Liver (tissue), 8 donors: ENCODE measurements at regions not wholly inside any gene's neighbourhood (a gene's known extent, or its start where the extent isn't known, plus 50 kb on each side); places are given as distances from the start of the nearest gene placed in this dataset.

Experiments
- DNase-seq: peaks from one replicate; pipeline ENCODE4 v3.0.0-alpha.2; 2017; ENCODE audit warnings: low spot score
- H3K27ac ChIP-seq, 2 donors: one replicate each; pipeline ENCODE4 v1.7.0; 2013; ENCODE audit warnings: inconsistent platforms in 2 of 2, low read length in 2 of 2, control low read depth in 1 of 2, low read depth in 1 of 2, mild to moderate bottlenecking in 1 of 2
- H3K27me3 ChIP-seq, 4 donors: one replicate each; pipeline versions ENCODE4 v1.6.1 to v1.7.0; 2013; ENCODE audit warnings: low read length in 3 of 4, inconsistent platforms in 1 of 4, mild to moderate bottlenecking in 1 of 4, moderate library complexity in 1 of 4; ENCODE audit not compliant: control insufficient read depth in 4 of 4, insufficient read depth in 4 of 4
- H3K36me3 ChIP-seq, 4 donors: one replicate each; pipeline versions ENCODE4 v1.6.1 to v1.7.0; 2013; ENCODE audit warnings: low read length in 3 of 4, mild to moderate bottlenecking in 3 of 4, low read depth in 1 of 4, moderate library complexity in 1 of 4; ENCODE audit not compliant: control insufficient read depth in 4 of 4, insufficient read depth in 3 of 4
- H3K4me1 ChIP-seq, 4 donors: one replicate each; pipeline versions ENCODE4 v1.6.1 to v1.7.0; 2013; ENCODE audit warnings: low read length in 3 of 4, mild to moderate bottlenecking in 3 of 4, moderate library complexity in 1 of 4; ENCODE audit not compliant: control insufficient read depth in 4 of 4, insufficient read depth in 4 of 4
- H3K4me3 ChIP-seq, 3 donors: one replicate each; pipeline versions ENCODE4 v1.6.1 to v1.7.0; 2013; ENCODE audit warnings: low read length in 3 of 3, control low read depth in 1 of 3, low read depth in 1 of 3, mild to moderate bottlenecking in 1 of 3
- H3K9ac ChIP-seq, 2 donors: one replicate each; pipeline ENCODE4 v1.7.0; 2013; ENCODE audit warnings: low read length in 2 of 2, mild to moderate bottlenecking in 2 of 2, moderate library complexity in 2 of 2, control low read depth in 1 of 2, low read depth in 1 of 2
- H3K9me3 ChIP-seq, 4 donors: one replicate each; pipeline versions ENCODE4 v1.6.1 to v1.7.0; 2013; ENCODE audit warnings: low read length in 3 of 4; ENCODE audit not compliant: control insufficient read depth in 4 of 4
- CTCF ChIP-seq: fragments of 150-350 bp; IDR thresholded peaks from 2 replicates; pipeline ENCODE4 v1.5.1; 2017; ENCODE audit warnings: improper control_type of control experiment, low read depth, low read length; ENCODE audit not compliant: missing input control
- EGR1 ChIP-seq, 2 donors: IDR thresholded peaks; 2 replicates each; pipeline ENCODE4 v1.6.1; 2016 to 2018; ENCODE audit warnings: antibody characterized with exemption in 2 of 2, low read depth in 2 of 2
- FOXA1 ChIP-seq: IDR thresholded peaks from 2 replicates; pipeline ENCODE4 v1.6.1; 2016; ENCODE audit warnings: antibody characterized with exemption
- FOXA2 ChIP-seq: IDR thresholded peaks from 2 replicates; pipeline ENCODE4 v1.6.1; 2016; ENCODE audit warnings: antibody characterized with exemption
- GABPA ChIP-seq, 2 donors: IDR thresholded peaks in 1 of 2; conservative IDR thresholded peaks in 1 of 2; 2 replicates each; pipeline ENCODE4 v1.6.1; 2016; ENCODE audit warnings: antibody characterized with exemption in 2 of 2, mild to moderate bottlenecking in 1 of 2, moderate library complexity in 1 of 2
- HNF4A ChIP-seq, 2 donors: conservative IDR thresholded peaks; 2 replicates each; pipeline ENCODE4 v1.6.1; 2016; ENCODE audit warnings: antibody characterized with exemption in 2 of 2, mild to moderate bottlenecking in 2 of 2
- HNF4G ChIP-seq: IDR thresholded peaks from 2 replicates; pipeline ENCODE4 v1.6.1; 2016; ENCODE audit warnings: antibody characterized with exemption
- JUND ChIP-seq, 2 donors: IDR thresholded peaks; 2 replicates each; pipeline ENCODE4 v1.6.1; 2016; ENCODE audit warnings: antibody characterized with exemption in 2 of 2
- NR2F2 ChIP-seq: IDR thresholded peaks from 2 replicates; pipeline ENCODE4 v1.6.1; 2016; ENCODE audit warnings: antibody characterized with exemption
- RAD21 ChIP-seq, 2 donors: IDR thresholded peaks; 2 replicates each; pipeline ENCODE4 v1.6.1; 2016; ENCODE audit warnings: antibody characterized with exemption in 2 of 2, mild to moderate bottlenecking in 2 of 2
- REST ChIP-seq: IDR thresholded peaks from 2 replicates; pipeline ENCODE4 v1.6.1; 2016; ENCODE audit warnings: antibody characterized with exemption, mild to moderate bottlenecking
- RXRA ChIP-seq, 2 donors: IDR thresholded peaks; 2 replicates each; pipeline ENCODE4 v1.6.1; 2017 to 2018; ENCODE audit warnings: antibody characterized with exemption in 2 of 2, mild to moderate bottlenecking in 1 of 2
- SP1 ChIP-seq: IDR thresholded peaks from 2 replicates; pipeline ENCODE4 v1.6.1; 2018; ENCODE audit warnings: antibody characterized with exemption, mild to moderate bottlenecking
- TAF1 ChIP-seq: conservative IDR thresholded peaks from 2 replicates; pipeline ENCODE4 v1.6.1; 2016; ENCODE audit warnings: antibody characterized with exemption, mild to moderate bottlenecking
- YY1 ChIP-seq: IDR thresholded peaks from 2 replicates; pipeline ENCODE4 v1.6.1; 2016; ENCODE audit warnings: antibody characterized with exemption, mild to moderate bottlenecking
- ZBTB33 ChIP-seq: IDR thresholded peaks from 2 replicates; pipeline ENCODE4 v1.6.1; 2016; ENCODE audit warnings: antibody characterized with exemption
- WGBS: extraction: QIAGEN DNeasy Blood & Tissue Kit; methylation state at CpG from one replicate; pipeline ENCODE4 v1.1.7; 2013; 5-methylcytosine and 5-hydroxymethylcytosine counted together
- TF ChIP-seq, protein P1 (sequence below): IDR thresholded peaks from 2 replicates; pipeline ENCODE4 v1.6.1; 2016; ENCODE audit warnings: antibody characterized with exemption
- TF ChIP-seq, protein P2 (sequence below): IDR thresholded peaks from 2 replicates; pipeline ENCODE4 v1.6.1; 2016; ENCODE audit warnings: antibody characterized with exemption
- donor health status: healthy.
- donor health status: healthy.
- donor health status: healthy.
- donor health status: healthy.
- donor health status: healthy.

DNA sequence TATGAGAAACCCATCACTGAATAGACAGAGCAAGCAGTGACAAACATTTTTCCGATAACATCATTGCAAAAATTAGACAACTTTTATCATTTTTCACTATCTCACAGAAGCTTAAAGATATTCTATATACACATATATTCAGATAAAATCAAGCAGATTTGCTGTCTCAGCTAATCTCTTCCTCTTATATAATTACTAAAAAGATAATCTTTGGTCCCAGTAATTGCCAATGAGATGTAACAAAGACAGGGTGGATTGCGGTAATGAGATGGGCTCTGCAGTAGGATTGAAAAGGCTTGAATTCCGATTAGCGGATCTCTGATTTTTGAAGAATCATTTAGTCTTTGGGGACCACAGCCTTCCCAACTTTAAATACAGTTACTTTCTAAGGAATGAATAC is 63.5 kb downstream of the SYT4 start:
- no peak for TF ChIP-seq RXRA (IDR thresholded peaks at IDR 0.05)
- no peak for TF ChIP-seq FOXA1
- TF ChIP-seq SP1, result no peak
- TF ChIP-seq, protein P1, sequence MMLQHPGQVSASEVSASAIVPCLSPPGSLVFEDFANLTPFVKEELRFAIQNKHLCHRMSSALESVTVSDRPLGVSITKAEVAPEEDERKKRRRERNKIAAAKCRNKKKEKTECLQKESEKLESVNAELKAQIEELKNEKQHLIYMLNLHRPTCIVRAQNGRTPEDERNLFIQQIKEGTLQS, result no peak
- no peak for TF ChIP-seq YY1
- TF ChIP-seq CTCF, result no peak
- TF ChIP-seq NR2F2, result no peak
- TF ChIP-seq GABPA (IDR thresholded peaks at IDR 0.05 in 1 of 2, conservative IDR thresholded peaks at IDR 0.05 in 1 of 2), result no peak
- no peak for TF ChIP-seq TAF1
- no peak for TF ChIP-seq HNF4G
- no peak for TF ChIP-seq ZBTB33
- no peak for TF ChIP-seq EGR1 (IDR thresholded peaks at IDR 0.05; ENCODE audit: low read depth in 2 of 2)
- no peak for TF ChIP-seq REST
- TF ChIP-seq HNF4A (conservative IDR thresholded peaks at IDR 0.05), result no peak
- TF ChIP-seq FOXA2, result no peak
- no peak for TF ChIP-seq JUND (IDR thresholded peaks at IDR 0.05)
- TF ChIP-seq RAD21 (IDR thresholded peaks at IDR 0.05), result no peak
- no peaks in the 10 kb centered on the region for H3K36me3 ChIP-seq
- WGBS, result 96% methylated on average over 4 of the region's 4 CpGs
- no peaks in the 10 kb centered on the region for H3K27me3 ChIP-seq
- H3K4me3 ChIP-seq, result no peak overlapping the region
- DNase-seq, result no peak
- peaks cover 0 to 2% (median 0%) of the 10 kb centered on the region in 4 donors for H3K4me1 ChIP-seq
- no peaks in the 10 kb centered on the region for H3K9me3 ChIP-seq
- H3K9ac ChIP-seq, result no peak overlapping the region
- no peak overlapping the region for H3K27ac ChIP-seq

DNA sequence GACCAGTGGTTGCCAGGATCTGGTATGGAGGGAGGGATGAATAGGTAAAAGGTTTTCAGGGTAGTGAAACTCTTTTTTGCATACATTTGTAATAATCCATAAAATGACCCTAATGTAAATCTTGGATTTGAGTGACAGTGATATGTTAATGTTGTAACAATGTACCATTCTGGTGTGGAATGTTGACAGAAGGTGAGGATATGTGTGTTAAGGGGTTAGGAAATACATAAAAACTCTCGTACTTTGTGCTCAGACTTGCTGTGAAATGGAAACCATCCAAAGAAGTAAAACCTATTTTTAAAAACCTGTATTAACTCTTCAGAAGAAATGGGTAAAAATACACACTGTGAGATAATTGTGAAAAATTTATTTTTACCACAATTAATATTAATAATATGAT is 66.2 kb downstream of the SYT4 start:
- no peak for TF ChIP-seq RAD21 (IDR thresholded peaks at IDR 0.05)
- TF ChIP-seq, protein P2, sequence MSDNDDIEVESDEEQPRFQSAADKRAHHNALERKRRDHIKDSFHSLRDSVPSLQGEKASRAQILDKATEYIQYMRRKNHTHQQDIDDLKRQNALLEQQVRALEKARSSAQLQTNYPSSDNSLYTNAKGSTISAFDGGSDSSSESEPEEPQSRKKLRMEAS, result no peak
- peak in 1 of 2 donors; percentile 57 for TF ChIP-seq HNF4A (conservative IDR thresholded peaks at IDR 0.05)
- TF ChIP-seq FOXA1, result no peak
- Histone ChIP-seq H3K4me3 (no peak overlapping the region), H3K9ac (no peak overlapping the region), H3K27me3 (no peaks in the 10 kb centered on the region), H3K9me3 (no peaks in the 10 kb centered on the region), H3K27ac (no peak overlapping the region), H3K4me1 (peaks cover 0 to 2% (median 0%) of the 10 kb centered on the region in 4 donors), H3K36me3 (no peaks in the 10 kb centered on the region)
- no peak for DNase-seq
- WGBS, result 28% methylated on average over 1 of the region's 1 CpG
